ENCODE measurements at regions not wholly inside any gene's neighbourhood (a gene's known extent, or its start where the extent isn't known, plus 50 kb on each side); places are given as distances from the start of the nearest gene placed in this dataset.

DNA sequence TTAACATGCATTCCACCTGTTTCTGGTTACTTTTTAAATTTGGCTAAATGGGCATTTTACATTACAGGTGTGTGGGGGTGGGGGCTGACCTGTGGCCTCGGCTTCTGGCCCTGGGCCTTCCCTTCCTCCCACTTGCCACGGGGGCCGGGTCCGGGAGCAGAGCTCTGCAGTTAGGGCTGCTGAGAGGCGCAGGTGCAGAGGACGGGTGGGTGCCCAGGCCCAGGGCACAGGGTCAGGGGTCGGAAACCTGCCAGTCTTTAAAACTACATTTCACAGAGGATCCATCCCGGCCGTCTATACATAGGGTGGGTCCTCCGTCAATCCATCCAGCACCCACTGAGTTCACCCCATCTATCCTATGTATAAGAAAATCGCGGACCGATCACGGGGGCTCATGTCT lies 106.5 kb upstream of the INSIG1 start:
- Mint-ChIP-seq H3K27ac (no peak overlapping the region), H3K9me3 (peaks cover 12 to 26% of the 10 kb centered on the region in 2 donors), H3K27me3 (peaks cover 46% of the 10 kb centered on the region), H3K4me1 (peaks cover 30% of the 10 kb centered on the region), H3K4me3 (no peak overlapping the region)
- DNase-seq: no peak
- ATAC-seq: no peak

DNA sequence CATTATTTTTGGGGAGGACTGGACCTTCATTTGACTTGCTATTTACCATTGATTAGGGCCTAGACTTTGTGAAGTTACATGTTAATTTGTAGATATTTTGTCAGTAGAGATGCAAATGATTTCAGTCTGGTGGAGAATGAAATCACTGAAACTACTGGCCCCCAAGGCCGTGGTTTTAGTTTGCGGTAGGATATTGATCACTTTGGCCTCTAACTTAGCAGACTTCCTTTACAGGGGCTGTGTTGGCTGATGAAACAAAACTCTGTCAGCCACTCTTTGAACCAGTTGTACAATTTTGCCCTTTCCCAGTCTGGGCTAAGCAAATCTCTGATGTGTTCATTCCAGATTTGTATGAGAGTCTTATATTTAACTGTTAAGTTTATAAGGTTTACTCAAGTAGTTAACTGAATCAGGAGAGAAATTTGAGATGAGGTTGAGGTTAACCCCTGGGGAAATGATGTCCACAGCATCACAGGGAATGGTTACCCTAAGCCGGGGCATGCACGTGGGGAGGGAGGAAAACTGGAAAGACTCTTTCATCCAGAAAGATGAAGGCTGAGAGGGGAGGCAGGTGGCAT lies 105.7 kb upstream of the INSIG1 start:
- no peak for ATAC-seq
- peaks cover 30% of the 10 kb centered on the region for H3K4me1 Mint-ChIP-seq
- no peak for DNase-seq
- H3K27me3 Mint-ChIP-seq: peaks cover 54% of the 10 kb centered on the region
- H3K9me3 Mint-ChIP-seq: peaks cover 20 to 28% of the 10 kb centered on the region in 2 donors
- H3K27ac Mint-ChIP-seq: no peak overlapping the region
- H3K4me3 Mint-ChIP-seq: no peak overlapping the region

DNA sequence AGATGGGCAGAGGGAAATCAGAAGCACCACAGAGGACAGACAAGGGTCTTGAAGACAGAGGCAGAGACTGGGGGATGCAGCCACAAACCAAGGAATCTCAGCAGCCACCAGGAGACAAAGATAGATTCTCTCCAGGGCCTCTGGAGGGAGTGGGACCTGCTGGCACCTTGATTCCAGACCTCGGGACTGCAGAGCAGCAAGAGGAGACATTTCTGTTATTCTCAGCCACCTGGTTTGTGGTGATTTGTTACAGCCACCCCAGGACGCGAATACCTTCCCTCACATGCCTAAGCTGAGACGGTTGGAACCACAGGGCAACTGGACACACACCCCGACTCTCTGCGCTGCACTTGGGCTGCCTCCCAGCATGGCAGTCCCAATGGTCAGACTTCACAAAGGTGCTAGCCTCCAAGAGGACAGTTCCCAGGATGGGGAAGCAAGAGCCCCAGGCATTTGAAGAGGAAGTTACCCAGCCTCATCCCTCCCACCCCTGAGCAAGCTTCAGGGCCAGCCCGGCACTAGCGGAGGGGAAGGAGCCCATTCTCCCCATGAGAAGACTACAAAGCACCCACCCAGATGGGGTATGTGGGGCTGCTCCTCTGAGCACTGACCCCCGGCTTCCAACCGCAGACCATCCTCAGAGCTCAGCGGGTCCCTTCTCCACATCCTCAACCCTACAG lies 104.6 kb upstream of the INSIG1 start:
- ATAC-seq: no peak
- Mint-ChIP-seq H3K27ac (no peak overlapping the region), H3K4me1 (peaks cover 33% of the 10 kb centered on the region), H3K27me3 (peaks cover 55% of the 10 kb centered on the region), H3K4me3 (no peak overlapping the region), H3K9me3 (peaks cover 25 to 26% of the 10 kb centered on the region in 2 donors)
- DNase-seq: no peak

DNA sequence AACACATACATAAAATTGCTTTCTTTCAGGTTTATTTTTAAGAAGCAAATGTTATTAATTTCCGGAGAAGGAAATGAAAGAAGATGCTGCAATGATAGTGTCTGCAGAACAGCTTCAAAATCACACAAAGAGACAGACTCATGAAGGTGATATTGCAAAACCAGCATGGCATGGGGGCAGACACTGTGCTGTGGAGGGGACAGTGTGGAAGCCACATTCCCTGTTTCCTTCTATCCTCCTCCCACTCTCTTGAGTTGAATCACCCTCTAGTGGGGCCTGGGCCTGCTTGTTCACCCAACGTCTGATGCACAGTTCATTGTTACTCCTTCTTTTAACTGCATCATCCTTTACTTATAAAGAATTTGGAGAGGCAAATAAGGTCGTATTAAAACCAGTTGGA lies 104.0 kb upstream of the INSIG1 start:
- ATAC-seq (no peak), DNase-seq (no peak)
- peaks cover 25 to 26% of the 10 kb centered on the region in 2 donors for H3K9me3 Mint-ChIP-seq
- H3K27me3 Mint-ChIP-seq: peaks cover 49% of the 10 kb centered on the region
- H3K27ac Mint-ChIP-seq: no peak overlapping the region
- peaks cover 33% of the 10 kb centered on the region for H3K4me1 Mint-ChIP-seq
- no peak overlapping the region for H3K4me3 Mint-ChIP-seq

DNA sequence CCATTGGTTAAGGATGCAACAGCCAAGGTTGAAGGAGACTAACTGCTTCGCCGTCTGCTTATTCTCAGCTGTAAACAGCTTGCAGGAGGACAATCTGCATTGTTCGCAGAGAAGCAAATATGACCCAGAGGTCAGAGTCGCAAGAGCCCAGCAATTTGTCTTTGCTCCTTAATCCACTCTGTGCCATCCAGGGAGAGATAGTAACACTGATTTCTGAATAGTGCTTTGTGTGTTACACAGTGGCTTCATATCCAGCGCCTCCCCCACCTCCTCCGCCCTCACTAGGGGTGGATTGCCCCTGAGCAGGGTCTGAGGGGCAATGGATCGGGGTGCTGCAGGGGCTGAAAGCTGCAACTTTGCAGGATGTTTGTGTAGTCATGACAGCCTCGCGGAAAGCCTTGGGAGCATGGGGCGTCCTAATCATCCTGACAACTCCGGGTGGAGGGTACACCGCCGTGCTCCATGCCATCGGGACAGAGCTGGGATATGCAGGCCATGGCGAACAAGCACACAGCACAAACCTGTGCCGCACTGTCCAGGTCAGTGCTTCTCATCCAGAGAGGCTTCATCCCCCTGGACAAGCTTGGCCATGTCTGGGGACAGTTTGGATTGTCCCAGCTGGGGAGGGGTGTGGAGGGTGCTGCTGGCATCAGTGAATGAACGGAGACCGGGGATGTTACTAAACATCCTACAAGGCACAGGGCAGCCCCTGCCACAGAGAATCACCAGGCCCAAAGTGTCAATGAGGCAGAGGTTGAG lies 103.1 kb upstream of the INSIG1 start:
- no peak overlapping the region for H3K4me3 Mint-ChIP-seq
- peaks cover 25 to 26% of the 10 kb centered on the region in 2 donors for H3K9me3 Mint-ChIP-seq
- no peak overlapping the region for H3K27ac Mint-ChIP-seq
- peaks cover 45% of the 10 kb centered on the region for H3K27me3 Mint-ChIP-seq
- DNase-seq (no peak), ATAC-seq (no peak)
- peaks cover 38% of the 10 kb centered on the region for H3K4me1 Mint-ChIP-seq

DNA sequence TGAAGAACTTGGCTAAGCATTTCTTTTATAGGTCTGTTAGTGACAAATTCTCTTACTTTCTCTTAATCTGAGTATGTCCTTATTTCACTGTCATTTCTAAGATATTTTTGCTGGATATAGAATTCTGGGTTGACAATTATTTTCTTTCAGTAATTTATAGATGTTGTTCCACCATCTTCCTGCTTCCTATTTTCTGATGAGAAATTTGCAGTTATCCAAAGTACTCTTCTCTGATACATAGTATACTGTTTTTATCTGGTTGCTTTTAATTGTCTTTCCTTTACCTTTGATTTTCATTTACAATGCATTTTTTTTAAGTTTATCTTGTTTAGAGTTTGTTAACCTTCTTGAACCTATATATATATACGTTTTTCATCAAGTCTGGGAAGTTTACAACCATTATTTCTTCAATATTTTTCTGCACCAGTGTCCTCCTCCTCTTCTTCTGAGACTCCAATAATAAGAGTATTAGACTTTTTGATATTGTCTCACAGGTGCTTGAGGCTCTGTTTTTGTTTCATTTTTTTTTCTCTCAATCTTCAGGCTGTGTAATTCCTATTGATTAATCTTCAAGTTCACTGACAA lies 101.6 kb upstream of the INSIG1 start:
- no peak for DNase-seq
- peaks cover 25 to 33% of the 10 kb centered on the region in 2 donors for H3K9me3 Mint-ChIP-seq

DNA sequence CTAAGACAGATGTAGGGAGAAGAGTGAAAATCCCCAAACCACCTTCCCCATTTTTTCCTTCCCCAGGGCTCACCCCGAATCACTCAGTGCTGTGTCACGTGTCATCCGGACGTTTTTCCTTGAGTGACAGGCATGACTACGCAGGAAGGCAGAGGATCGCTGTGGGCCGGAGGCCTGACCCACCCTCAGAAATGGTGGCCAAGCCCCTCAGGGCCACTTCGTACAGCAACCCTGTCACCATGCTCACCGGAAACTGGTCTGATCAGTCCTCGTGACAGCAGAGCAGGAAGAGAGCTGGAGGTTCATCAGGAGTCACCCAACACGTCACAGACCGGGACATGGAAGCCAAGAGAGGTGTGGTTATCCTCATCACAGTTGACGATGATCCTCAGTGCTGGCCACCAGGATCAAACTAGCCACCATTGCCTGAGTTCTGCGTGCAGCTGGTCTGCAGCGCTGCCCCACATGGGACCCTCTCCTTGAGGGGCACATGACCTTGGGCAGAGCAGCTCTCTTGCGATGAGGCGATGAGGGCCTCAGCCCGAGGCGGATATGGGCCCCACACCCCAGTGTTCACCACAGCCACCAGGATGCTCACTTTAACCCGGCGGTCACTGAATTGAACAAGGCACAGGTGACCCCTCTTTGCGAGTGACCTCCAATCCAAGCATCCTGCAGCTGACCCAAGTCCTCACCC lies 99.3 kb upstream of the INSIG1 start:
- Mint-ChIP-seq H3K27me3 (peaks cover 10% of the 10 kb centered on the region), H3K4me3 (peak overlapping the region in 1 of 2 donors; percentile 20), H3K27ac (peak overlapping the region in 1 of 2 donors; percentile 94), H3K4me1 (peaks cover 26% of the 10 kb centered on the region), H3K9me3 (peaks cover 18 to 23% of the 10 kb centered on the region in 2 donors)
- ATAC-seq (no peak), DNase-seq (no peak)

More for the DNA sequence above, 101.6 kb upstream of the INSIG1 start:
- H3K4me3 Mint-ChIP-seq: no peak overlapping the region
- peaks cover 40% of the 10 kb centered on the region for H3K4me1 Mint-ChIP-seq
- H3K27me3 Mint-ChIP-seq: peaks cover 30% of the 10 kb centered on the region
- ATAC-seq: no peak
- no peak overlapping the region for H3K27ac Mint-ChIP-seq

DNA sequence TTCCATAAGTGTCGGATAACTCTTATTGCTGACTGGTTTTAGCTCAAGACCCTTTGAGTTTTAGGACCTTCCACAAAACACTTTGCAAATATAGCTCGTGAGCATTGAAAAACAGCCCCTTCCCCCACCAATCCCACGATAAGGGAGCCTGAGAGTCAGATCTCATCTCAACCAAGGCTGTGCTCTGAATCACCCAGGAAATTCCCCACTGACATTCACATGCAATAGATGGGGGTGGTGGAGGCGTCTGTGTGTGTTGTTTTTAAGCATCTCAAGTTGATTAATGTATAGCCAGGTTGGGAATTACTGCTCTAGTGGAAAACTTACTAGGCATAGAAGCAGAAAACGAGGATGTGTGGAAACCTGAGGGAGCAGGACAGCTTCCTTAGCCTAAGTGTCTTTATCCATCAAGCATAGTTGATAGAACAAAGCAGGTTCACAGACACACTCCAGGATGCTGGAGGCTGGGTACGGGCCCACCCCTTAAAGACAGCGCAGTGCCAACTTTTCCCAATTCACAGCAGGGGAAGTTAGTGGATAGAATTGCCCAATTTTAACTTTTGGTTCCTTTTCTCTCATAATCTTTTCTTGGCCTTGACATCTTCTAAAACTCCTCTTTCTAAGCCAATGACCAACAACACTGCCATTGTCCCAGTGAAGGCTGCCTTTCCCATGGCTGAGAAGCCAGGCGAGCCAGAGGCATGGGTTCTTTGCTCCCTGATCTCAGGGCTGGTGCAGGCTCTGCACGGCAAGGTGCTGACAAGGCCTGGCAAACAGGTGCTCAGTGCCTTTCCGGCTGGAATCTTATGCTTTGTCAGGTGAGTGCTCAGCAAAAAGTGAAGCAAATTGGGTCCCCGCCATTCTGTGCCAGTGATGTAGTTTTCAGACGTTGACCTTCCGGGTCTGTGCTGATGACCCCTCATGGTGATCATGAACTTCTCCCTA lies 98.5 kb upstream of the INSIG1 start:
- Mint-ChIP-seq H3K27ac (peak overlapping the region; percentile 52 to 94), H3K4me3 (peak overlapping the region in 1 of 2 donors; percentile 44), H3K9me3 (peaks cover 18 to 23% of the 10 kb centered on the region in 2 donors), H3K27me3 (peaks cover 9% of the 10 kb centered on the region), H3K4me1 (peaks cover 33% of the 10 kb centered on the region)
- DNase-seq (peak; percentile 40 to 54), ATAC-seq (peak; percentile 90)

DNA sequence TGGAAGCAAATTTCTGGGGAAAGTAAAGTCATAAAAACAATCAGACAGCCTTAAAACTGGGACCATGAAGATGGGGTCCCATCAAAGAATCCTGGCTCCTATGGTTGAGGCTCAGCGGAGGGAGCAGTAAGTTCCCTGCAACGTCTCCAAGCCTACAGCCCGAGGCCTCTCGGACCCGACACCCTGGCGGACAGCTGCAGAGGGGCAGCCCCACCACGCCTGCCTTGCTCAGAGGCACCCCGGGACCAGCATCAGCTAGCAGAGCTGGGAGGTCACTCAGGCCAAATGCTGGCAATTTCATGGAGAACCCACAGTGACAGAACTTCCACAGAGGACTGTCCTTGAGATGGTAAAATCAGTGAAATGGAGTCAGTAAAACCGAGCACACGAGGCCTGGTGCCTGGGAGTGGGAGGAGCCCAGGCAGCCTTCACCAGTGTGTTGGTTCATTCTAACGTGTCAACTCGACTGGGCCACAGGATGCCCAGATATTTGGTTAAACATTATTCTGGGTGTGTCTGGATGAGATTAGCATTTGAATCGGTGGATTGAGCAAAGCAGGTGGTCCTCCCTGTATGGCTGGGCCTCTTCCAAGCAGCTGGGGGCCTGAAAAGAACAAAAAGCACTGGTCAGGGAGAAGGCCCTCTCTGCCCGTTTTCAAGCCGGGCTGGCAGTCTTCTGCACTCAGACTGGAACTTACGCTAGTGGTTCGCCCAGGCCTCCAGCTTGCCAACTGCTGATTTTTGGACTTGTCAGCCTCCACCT lies 96.2 kb upstream of the INSIG1 start:
- DNase-seq (no peak), ATAC-seq (no peak)
- Mint-ChIP-seq H3K4me3 (no peak overlapping the region), H3K9me3 (peaks cover 10 to 19% of the 10 kb centered on the region in 2 donors), H3K27ac (peak overlapping the region in 1 of 2 donors; percentile 48), H3K27me3 (peaks cover 5% of the 10 kb centered on the region), H3K4me1 (peaks cover 54% of the 10 kb centered on the region)

DNA sequence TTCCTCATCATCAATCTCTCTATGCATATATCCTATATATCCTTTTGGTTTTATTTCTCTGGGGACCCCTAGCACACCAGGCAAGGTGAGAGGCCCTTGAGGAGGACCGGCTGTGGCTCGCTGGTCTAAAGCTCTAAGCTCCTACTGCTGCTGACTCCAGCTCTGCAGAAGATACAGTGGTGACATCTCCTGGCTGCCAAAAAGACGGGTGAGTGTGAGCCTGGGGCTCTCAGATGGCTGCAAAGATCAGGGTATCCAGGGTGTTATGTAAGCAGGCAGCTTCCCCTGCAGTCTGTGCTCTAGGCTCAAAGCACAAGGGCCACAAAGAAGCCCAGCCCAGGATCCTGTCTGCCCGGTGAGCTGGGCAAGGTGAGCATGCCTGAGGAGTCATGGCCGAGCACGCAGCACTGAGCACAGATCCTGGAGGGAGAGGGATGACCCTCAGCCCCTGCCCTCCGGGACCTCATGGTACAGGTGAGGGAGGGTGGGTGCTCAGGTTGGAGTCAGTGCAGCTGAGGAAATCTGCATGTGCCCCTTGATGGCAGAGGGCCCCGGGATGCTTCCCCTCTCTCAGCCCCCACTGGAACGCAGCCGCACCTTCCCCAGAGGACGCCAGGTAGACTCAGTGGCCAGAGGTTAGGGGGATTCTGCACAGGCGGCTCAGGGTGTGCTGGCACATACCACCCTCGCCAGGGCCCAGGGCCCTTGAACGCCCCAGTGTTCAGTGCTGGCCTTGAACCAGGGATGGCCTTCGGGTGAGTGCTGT lies 95.4 kb upstream of the INSIG1 start:
- Mint-ChIP-seq H3K4me1 (peaks cover 62% of the 10 kb centered on the region), H3K27ac (peak overlapping the region in 1 of 2 donors; percentile 82), H3K4me3 (no peak overlapping the region)

DNA sequence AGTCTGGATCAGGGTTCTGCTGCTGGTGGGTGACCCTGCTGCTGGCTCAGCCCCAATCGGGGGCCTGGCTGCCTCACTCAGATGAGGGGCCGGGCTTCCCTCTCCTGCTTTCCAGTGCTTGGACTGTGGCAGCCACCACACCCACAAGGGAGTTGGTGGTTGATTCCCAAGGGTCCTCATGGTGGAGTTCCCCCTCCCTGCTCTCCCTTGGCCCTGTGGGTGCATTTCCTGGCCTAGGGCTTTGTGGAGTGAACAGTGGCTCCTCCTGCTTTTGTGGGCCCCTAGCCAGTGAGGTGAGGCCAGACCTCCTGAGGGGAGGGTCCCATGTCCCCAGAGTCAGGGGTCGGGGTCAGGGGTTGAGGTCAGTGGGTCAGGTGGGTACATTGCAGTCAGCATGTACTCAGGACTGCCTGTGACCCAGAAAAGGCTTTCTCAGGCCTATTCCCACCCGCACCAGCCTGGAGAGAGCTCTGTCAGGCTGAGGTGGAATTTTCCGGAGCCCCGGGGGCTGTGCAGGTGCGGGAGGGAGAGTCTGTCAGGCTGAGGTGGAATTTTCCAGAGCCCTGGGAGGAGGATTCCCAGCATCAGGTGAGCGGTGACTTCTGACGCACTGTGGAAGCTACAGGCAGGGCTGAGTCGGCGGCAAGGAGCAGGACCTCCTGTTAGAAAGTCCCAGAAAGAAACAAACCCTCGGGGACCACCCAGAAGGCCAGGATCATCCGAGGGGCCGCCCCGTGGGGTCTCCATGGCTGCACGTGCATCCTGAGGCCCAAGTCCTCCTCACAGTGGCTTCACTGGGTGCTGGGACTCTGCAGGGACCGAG lies 94.4 kb upstream of the INSIG1 start:
- H3K4me1 Mint-ChIP-seq: peaks cover 61% of the 10 kb centered on the region

More for the DNA sequence above, 95.4 kb upstream of the INSIG1 start:
- Mint-ChIP-seq H3K27me3 (no peaks in the 10 kb centered on the region), H3K9me3 (peaks cover 4 to 15% of the 10 kb centered on the region in 2 donors)
- DNase-seq: no peak
- no peak for ATAC-seq

DNA sequence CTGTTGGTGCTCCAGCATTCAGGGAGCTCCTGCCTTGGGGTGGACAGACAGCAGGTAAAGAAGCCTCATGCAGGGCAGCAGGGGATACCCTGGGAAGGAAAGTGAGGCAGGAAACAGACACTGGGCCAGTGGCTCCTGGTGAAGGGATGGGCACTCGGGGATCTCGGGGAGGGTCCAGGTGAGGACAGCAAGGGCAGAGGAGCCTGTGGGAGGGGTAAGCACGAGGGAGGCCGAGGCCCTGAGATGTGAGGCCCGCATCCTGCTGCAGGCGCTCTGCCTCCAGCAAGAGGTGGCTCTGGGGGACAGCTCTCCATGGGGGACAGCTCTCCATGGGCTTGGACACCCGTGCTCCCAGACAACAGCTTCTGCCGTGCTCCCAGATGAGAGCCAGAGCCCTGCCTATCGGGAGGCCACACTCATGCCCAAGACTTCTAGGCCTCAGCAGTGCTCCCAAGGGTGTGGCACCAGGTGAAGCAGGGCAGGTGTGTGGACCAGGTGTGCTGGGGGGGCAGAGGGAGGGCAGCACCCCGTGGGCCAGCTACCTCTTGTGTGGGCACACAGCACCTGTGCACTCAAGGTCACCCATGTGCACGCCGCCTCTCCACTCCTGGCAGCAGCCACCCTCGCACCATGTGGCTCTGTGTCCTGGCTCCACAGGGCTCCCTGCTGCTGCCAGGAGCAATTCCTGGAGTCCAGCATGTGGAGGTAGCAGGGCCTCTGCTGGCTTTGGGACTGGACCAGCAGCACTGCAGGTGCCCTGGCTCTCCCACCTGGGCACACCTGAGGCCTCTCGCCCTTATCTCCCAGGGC lies 93.6 kb upstream of the INSIG1 start:
- DNase-seq: no peak
- no peak overlapping the region for H3K27ac Mint-ChIP-seq
- no peaks in the 10 kb centered on the region for H3K27me3 Mint-ChIP-seq
- H3K4me1 Mint-ChIP-seq: peaks cover 58% of the 10 kb centered on the region
- H3K9me3 Mint-ChIP-seq: peaks cover 11 to 30% of the 10 kb centered on the region in 2 donors
- H3K4me3 Mint-ChIP-seq: no peak overlapping the region
- ATAC-seq: no peak

More for the DNA sequence above, 94.4 kb upstream of the INSIG1 start:
- no peak overlapping the region for H3K27ac Mint-ChIP-seq
- no peak overlapping the region for H3K4me3 Mint-ChIP-seq
- no peaks in the 10 kb centered on the region for H3K27me3 Mint-ChIP-seq
- peaks cover 11 to 25% of the 10 kb centered on the region in 2 donors for H3K9me3 Mint-ChIP-seq
- ATAC-seq: no peak
- DNase-seq: no peak
